EH (cell line): ENCODE measurements at regions not wholly inside any gene's neighbourhood (a gene's known extent, or its start where the extent isn't known, plus 50 kb on each side); places are given as distances from the start of the nearest gene placed in this dataset.

Experiments
- DNase-seq: peaks from one replicate; pipeline ENCODE4 v3.0.0-alpha.2; 2015; ENCODE audit warnings: low read depth

GRCh38 chr5:167712986-167713585, 578.4 kb upstream of the WWC1 start:
- no peak for DNase-seq

- DNase-seq: no peak
Observed at GRCh38 chr5:167713896-167714295, 577.5 kb upstream of the WWC1 start.

DNA sequence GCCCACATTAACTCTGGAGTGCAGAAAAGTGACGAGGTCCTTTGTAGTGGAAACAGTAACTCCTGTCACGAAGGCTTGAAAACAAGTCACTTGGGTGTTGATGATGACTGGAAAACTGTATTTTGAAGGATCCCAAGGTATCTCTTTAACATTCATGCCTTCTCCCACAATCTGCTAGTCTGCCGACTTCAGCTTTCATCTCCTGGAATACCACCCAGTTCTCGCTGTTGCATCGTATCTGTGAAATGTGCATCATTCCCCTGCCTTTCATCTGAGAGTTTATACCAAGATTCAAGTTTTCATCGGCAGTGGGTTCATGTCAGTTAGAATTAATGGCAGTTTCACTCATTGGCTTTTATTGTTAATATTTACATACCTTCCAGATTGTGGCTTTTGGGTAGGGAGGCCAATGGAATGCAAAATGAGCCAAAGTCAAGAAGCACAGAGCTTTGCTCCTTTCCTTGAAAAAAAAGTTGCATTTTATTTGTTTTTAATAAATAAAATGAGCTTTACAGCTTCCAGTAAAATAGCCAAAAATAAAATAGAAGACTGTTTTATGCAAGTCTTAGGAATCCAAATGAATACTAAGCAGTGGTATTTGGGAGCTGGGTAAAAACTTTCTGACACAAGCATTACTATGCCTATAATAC, 575.2 kb upstream of the WWC1 start:
- DNase-seq: peak; percentile 92

- DNase-seq: peak; percentile 55
Observed at GRCh38 chr5:167720259-167720658, 571.2 kb upstream of the WWC1 start.

GRCh38 chr5:167720676-167721260, 570.7 kb upstream of the WWC1 start:
- DNase-seq: peak; percentile 86

DNA sequence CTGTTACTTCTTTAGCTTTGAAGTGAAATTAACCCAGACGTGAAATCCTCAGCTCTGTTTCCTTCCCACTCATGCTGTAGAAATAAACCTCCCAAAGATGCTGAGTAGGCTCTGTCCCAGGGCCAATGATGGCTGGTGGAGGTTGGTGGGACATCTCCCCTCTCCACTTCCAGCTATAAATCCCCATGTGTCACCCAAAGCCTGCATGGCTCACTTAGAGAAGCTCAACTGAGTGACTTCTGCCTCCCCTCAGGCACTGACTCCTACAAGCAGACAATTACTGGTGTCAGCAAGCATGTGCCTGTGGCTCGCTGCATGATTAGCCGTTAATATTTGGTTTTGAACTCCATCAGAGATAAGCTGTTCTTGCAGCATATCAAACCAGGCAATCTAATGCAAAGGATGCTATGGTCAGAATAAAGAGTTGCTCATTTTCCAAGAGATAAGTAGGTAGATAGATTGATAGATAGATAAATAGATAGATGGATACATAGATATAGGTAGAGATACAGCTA, 569.5 kb upstream of the WWC1 start:
- no peak for DNase-seq

DNA sequence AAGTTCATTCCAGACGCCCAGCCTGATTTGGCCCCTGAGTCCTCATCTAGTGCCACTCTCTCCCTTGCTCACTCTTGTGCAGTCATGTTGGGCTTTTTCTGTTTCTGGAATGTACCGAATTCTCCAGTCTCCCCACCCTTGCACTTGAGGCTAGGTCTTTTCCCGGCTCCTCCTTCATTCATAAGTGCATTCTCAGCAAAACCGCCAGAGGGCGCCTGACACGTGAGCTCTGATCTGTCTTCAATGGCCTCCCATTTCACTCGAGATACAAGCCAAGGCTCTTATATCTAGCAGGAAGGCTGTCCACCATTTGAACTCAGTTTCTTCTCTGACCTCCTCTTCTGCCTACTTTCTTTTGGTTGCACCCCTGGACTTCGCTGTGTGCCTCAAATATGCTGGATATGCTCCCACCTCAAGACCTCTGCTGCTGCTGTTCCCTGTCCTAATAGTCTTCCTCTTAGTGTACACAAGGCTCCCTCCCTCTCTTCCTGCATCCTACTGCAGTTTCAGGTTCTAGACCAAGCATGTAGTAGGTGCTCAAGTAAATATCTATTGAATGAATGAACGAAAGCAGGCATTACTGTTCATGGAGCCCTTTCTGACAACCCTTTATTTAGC, 568.1 kb upstream of the WWC1 start:
- DNase-seq: peak; percentile 83

- peak; percentile 40 for DNase-seq
Observed at GRCh38 chr5:167725264-167725663, 566.2 kb upstream of the WWC1 start.

GRCh38 chr5:167725741-167726140, 565.7 kb upstream of the WWC1 start:
- DNase-seq: no peak

DNA sequence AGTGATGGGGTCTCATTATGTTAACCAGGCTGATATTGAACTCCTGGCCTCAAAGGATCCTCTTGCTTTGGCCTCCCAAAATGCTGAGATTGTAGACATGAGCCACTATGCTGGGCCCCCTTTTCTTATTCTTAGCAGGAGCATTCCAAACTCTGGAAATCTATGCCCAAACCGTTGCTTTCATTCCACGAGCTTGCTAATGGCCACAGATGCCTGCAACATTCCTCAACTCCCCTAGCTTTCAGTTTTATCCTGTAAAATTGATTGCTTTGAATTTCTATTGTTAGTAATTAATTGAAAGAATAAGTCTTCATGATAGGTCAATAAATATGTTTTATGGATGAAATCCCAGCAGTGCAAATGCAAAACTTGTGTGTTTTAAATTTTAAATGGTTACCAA, 564.8 kb upstream of the WWC1 start:
- DNase-seq: peak; percentile 7

GRCh38 chr5:167730121-167730520, 561.3 kb upstream of the WWC1 start:
- DNase-seq: peak; percentile 96

DNA sequence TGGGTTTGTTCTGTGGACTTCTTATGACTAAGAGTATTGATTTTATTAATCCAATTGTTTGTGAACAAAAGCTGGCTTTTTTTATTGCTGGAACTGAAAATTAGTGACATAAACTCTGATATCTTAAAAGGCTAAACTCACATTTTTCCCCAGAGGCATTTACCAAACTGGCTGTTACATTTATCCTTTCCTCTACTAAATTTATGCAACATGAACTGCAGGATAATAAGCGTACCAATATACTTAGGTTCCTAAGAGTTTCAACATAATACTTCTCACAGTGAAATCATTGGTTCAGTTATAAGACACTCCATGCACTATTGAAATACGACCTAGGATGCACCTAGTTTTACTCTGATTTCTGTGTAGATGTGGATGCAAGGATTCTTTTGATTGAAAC, 560.8 kb upstream of the WWC1 start:
- no peak for DNase-seq

GRCh38 chr5:167731951-167732350, 559.5 kb upstream of the WWC1 start:
- DNase-seq: peak; percentile 35

DNA sequence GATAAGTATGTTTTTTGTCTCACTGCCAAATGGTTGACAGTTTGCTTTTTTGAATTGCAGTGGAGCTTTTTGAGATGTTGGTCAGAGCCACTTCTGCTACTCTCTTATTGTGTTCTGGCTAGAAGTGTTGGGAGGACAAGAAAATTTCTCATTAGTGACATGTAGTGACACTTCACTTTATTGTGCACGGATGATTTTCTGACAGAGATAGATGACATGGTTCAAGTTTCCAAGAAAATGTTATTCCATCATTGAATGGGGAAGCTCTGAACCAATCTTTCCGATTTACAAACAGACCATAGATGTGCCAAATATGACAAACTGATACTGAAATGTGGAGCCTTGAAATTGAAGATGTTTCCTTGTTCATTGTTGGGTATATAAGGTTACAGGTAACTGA, 558.9 kb upstream of the WWC1 start:
- no peak for DNase-seq

DNA sequence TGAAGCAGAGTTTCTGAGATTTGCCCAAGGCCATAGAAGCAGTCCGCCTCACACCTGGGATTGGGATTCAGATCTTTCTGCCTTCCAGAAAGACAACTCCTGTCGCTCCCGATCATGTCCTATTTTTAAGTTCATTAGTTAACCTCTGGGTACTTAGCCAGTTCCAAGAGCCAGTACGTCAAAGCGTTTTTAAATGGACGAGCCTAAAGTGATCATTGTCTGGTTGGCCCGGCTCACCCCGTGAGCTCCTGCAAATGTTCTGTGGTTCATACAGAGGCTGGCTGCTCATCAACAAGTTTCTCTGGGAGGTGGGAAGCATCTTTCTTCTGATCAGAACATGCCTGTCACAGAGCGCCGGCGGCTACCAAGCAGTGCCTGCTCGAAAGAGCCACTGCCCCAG, 554.5 kb upstream of the WWC1 start:
- DNase-seq: no peak

- DNase-seq: peak; percentile 90
Observed at GRCh38 chr5:167743695-167744464, 547.6 kb upstream of the WWC1 start.

GRCh38 chr5:167745868-167746267, 545.6 kb upstream of the WWC1 start:
- no peak for DNase-seq

- peak; percentile 42 for DNase-seq
Observed at GRCh38 chr5:167750586-167750985, 540.9 kb upstream of the WWC1 start.

DNA sequence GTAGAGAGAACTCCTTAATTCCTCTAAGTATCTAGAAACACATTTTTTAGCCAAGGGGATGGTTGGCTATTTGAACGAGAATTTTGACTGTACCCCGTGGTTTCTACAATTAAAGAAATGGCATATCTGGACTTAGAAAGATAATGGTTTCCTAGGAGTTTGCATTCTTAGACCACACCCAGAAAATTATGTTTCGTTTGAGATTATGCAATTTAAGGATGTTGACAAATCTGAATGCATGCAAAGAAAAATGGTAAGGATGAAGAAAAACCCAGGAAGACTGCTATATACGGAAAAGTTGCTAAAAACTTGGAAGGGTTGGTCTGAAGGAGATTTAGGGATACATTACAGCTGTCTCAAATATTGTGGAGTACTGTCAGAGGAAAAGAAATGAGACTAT, 538.5 kb upstream of the WWC1 start:
- no peak for DNase-seq

DNA sequence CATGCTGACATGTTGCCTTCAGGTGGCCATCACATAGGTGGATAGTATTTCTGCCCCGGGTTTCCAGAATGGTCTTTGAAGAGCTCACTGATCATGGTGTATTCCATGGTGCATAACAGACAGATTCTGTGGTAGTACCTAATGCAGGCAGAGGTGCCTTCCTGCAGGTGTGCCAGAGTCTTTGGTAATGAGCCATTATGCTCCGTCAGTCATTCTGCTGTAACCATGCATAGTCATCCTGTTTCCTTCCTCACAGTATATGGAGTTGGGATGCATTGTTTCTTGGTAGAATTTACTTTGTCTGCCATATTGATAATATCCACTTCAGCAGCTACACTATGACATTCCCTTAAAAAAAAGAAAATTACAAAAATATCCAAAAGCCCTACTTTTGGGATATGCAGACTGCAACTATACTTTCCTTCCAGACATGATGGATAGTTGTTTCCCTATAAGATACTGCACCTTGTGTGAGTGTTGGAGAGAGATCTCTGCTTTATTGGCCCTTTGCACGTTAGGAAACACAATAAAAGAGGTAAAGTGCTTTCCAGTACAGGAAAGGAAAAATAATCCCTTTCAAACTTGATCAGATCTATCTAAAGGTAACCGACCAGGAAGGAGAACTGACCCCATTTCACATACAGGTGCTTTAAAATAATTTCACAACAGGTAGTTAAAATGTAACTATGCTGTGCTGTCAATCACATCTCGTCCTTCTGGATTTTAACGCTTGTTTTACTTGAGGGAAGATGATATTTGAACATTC, 537.5 kb upstream of the WWC1 start:
- DNase-seq: no peak

DNA sequence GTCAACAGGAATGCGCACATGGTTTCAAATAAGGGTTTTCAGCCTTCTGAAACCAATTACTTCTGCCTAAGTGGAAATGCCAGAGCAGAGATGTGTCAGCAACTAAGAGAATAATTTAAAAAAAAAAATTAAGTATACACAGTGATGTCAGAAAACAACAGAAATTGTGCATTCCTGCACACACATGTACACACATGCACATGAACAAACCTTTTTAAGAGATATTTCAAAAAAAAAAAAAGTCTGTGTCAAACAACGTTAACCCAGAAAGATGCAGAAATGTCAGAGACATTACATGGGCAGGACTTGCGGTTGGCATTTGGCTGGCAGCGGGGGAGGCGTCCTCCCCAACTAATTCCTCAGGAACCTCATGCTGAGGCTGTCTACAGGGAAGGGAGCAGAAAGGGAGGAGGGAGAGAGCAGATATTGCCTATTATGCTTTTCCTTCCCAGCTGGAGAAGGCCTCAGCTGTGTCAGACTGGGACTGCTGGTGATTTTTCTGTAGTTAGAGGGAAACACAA, 536.9 kb upstream of the WWC1 start:
- DNase-seq: peak; percentile 78
